ENCODE measurements at regions not wholly inside any gene's neighbourhood (a gene's known extent, or its start where the extent isn't known, plus 50 kb on each side); places are given as distances from the start of the nearest gene placed in this dataset.
"Not testable (repeated sequence)": the region's sequence is repeated elsewhere in the genome, so short reads cannot be mapped to it uniquely, and the experiment has no call there.

DNA sequence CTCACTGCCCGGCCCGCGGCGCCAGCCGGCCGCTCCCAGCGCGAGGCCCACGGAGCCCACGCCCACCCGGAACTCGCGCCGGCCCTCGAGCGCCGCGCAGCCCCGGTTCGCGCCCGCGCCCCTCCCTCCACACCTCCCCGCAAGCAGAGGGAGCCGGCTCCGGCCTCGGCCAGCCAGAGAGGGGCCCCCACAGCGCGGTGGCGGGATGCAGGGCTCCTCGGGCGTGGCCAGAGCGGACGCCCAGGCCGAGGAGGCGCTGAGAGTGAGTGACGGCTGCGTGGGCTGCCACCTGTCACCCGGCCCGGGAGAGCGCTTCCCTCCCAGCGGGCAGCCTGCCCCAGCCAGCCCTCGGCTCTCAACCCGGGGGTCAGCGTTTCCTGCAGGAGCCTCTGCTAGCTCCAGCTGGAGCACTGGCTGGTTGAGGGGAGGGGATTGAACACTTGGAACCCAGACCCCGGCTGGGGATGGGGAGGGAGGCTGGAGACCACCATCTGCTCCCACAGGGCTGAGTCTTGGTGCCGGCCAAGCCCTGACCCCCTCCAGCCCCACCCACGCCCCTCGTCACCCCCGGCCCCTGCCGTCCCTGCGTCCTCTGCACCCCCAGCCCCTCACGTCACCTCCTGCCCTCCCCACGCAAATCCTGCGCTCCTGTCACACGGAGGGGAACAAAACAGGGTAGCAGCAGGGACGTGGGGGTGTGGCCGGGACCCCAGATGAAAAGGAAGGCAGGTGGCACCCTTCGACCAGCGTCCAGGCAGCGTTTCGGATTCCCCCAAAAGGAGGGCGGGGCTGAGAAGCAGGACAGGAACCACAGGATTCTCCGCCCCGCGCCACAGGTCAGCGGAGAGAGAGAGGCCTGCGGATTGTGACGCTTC lies 157.0 kb downstream of the BRD1 start:
- TF ChIP-seq, protein P1, sequence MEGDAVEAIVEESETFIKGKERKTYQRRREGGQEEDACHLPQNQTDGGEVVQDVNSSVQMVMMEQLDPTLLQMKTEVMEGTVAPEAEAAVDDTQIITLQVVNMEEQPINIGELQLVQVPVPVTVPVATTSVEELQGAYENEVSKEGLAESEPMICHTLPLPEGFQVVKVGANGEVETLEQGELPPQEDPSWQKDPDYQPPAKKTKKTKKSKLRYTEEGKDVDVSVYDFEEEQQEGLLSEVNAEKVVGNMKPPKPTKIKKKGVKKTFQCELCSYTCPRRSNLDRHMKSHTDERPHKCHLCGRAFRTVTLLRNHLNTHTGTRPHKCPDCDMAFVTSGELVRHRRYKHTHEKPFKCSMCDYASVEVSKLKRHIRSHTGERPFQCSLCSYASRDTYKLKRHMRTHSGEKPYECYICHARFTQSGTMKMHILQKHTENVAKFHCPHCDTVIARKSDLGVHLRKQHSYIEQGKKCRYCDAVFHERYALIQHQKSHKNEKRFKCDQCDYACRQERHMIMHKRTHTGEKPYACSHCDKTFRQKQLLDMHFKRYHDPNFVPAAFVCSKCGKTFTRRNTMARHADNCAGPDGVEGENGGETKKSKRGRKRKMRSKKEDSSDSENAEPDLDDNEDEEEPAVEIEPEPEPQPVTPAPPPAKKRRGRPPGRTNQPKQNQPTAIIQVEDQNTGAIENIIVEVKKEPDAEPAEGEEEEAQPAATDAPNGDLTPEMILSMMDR (IDR thresholded peaks at IDR 0.05) = no peak
- peak overlapping the region; percentile 43 for H3K4me3 ChIP-seq (ENCODE audit: low read length)
- Mint-ChIP-seq H3K27ac (peak overlapping the region in 1 of 2 donors; percentile 72), H3K27me3 (ENCODE audit: low read depth in 2 of 2) (peaks cover 14 to 23% of the 10 kb centered on the region in 2 donors), H3K36me3 (no peaks in the 10 kb centered on the region), H3K9me3 (no peaks in the 10 kb centered on the region), H3K4me1 (peaks cover 19 to 31% of the 10 kb centered on the region in 2 donors), H3K4me3 (peak overlapping the region; percentile 90)
- no peaks in the 10 kb centered on the region for H3K9me3 ChIP-seq (ENCODE audit: control insufficient read depth, insufficient read depth, low read length)
- H3K4me1 ChIP-seq (ENCODE audit: control insufficient read depth, insufficient read depth, low read length) = peaks cover 37% of the 10 kb centered on the region
- intact Hi-C loops (cut with micrococcal nuclease) = loop anchor here (2.0 kb wide), 1 partner anchor 14 kb away; no protein-coding TSS in a partner anchor
- peaks cover 18% of the 10 kb centered on the region for H3K27me3 ChIP-seq (ENCODE audit: control insufficient read depth, insufficient read depth, low read length)
- DNase-seq (peak; percentile 22 to 33), ATAC-seq (peak; percentile 61 to 63 (median 62))
- no peak overlapping the region for H3K27ac ChIP-seq (ENCODE audit: low read length)
- under 1% methylated on average over 64 of the region's 69 CpGs for WGBS (ENCODE audit: insufficient coverage)
- no peaks in the 10 kb centered on the region for H3K36me3 ChIP-seq (ENCODE audit: control insufficient read depth, insufficient read depth, low read length)

DNA sequence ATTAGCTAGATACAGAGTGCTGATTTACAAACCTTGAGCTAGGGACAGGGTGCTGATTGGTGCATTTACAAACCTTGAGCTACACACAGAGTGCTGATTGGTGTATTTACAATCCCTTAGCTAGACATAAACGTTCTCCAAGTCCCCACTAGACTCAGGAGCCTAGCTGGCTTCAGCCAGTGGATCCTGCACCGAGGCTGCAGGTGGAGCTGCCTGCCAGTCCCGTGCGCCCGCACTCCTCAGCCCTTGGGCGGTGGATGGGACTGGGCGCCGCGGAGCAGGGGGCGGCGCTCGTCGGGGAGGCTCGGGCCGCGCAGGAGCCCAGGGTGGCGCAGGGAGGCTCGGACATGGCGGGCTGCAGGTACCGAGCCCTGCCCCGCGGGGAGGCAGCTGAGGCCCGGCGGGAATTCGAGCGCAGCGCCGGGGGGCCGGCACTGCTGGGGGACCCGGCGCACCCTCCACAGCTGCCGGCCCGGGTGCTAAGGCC lies 157.7 kb downstream of the BRD1 start:
- 2% methylated on average over 33 of the region's 33 CpGs for WGBS (ENCODE audit: insufficient coverage)
- peak overlapping the region; percentile 83 for H3K4me3 Mint-ChIP-seq
- H3K36me3 Mint-ChIP-seq; H3K4me3 ChIP-seq (ENCODE audit: low read length); H3K36me3 ChIP-seq (ENCODE audit: control insufficient read depth, insufficient read depth, low read length); H3K9me3 ChIP-seq (ENCODE audit: control insufficient read depth, insufficient read depth, low read length); H3K9me3 Mint-ChIP-seq; H3K27ac ChIP-seq (ENCODE audit: low read length): not testable (repeated sequence)
- H3K27me3 Mint-ChIP-seq (ENCODE audit: low read depth in 2 of 2) = peaks cover 10 to 16% of the 10 kb centered on the region in 2 donors
- intact Hi-C loops (cut with micrococcal nuclease) = loop anchor here (2.0 kb wide), 1 partner anchor 13 kb away; no protein-coding TSS in a partner anchor
- peak in 1 of 2 donors; percentile 43 for DNase-seq
- H3K4me1 Mint-ChIP-seq = peaks cover 19 to 31% of the 10 kb centered on the region in 2 donors
- peak; percentile 25 to 43 (median 40) for ATAC-seq
- peak overlapping the region in 1 of 2 donors; percentile 44 for H3K27ac Mint-ChIP-seq
- peaks cover 37% of the 10 kb centered on the region for H3K4me1 ChIP-seq (ENCODE audit: control insufficient read depth, insufficient read depth, low read length)
- H3K27me3 ChIP-seq (ENCODE audit: control insufficient read depth, insufficient read depth, low read length) = peaks cover 18% of the 10 kb centered on the region

DNA sequence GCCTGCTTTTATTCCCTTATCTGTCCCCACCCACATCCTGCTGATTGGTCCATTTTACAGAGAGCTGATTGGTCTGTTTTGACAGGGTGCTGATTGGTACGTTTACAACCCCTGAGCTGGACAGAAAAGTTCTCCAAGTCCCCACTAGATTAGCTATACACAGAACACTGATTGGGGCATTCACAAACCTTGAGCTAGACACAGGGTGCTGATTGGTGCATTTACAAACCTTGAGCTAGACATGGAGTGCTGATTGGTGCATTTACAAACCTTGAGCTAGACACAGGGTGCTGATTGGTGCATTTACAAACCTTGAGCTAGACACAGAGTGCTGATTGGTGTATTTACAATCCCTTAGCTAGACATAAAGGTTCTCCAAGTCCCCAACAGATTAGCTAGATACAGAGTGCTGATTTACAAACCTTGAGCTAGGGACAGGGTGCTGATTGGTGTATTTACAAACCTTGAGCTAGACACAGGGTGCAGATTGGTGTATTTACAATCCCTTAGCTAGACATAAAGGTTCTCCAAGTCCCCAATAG lies 158.2 kb downstream of the BRD1 start:
- Mint-ChIP-seq H3K27ac (peak overlapping the region in 1 of 2 donors; percentile 44), H3K27me3 (ENCODE audit: low read depth in 2 of 2) (peaks cover 9 to 11% of the 10 kb centered on the region in 2 donors), H3K4me1 (peaks cover 19 to 31% of the 10 kb centered on the region in 2 donors), H3K4me3 (peak overlapping the region; percentile 83)
- H3K36me3 Mint-ChIP-seq; H3K9me3 ChIP-seq (ENCODE audit: control insufficient read depth, insufficient read depth, low read length); H3K36me3 ChIP-seq (ENCODE audit: control insufficient read depth, insufficient read depth, low read length); H3K27ac ChIP-seq (ENCODE audit: low read length); H3K4me3 ChIP-seq (ENCODE audit: low read length); H3K9me3 Mint-ChIP-seq; DNase-seq; intact Hi-C loops (cut with micrococcal nuclease): not testable (repeated sequence)
- 88% methylated on average over 1 of the region's 1 CpG for WGBS (ENCODE audit: insufficient coverage)
- Histone ChIP-seq H3K27me3 (ENCODE audit: control insufficient read depth, insufficient read depth, low read length) (peaks cover 18% of the 10 kb centered on the region), H3K4me1 (ENCODE audit: control insufficient read depth, insufficient read depth, low read length) (peaks cover 37% of the 10 kb centered on the region)
- ATAC-seq = peak in 2 of 3 donors; percentile 19 to 28

DNA sequence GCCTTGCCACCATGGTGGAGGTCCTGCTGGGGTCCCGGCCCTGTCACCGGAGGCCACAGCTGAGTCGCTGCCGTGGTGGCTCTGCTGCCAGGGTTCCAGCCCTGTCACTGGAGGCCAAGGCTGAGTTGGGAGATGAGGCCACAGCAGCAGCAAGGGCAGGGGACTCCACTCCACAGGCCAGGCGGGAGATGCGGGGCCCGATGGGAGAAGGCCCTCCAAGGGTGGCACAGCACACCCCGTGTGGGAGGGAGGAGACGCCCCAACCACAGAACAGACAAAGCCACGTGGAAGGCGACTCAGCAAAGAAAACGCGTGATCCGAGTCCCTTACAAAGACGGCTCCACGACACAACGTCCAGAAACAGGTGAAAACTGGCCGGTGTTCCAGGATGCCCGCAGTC lies 159.3 kb downstream of the BRD1 start:
- ATAC-seq (no peak), DNase-seq (peak in 1 of 2 donors; percentile 14)
- Mint-ChIP-seq H3K4me3 (no peak overlapping the region), H3K27ac (no peak overlapping the region), H3K9me3 (no peaks in the 10 kb centered on the region), H3K4me1 (peaks cover 19 to 31% of the 10 kb centered on the region in 2 donors), H3K36me3 (no peaks in the 10 kb centered on the region), H3K27me3 (ENCODE audit: low read depth in 2 of 2) (peaks cover 9 to 10% of the 10 kb centered on the region in 2 donors)
- intact Hi-C loops (cut with micrococcal nuclease) = no loop called here
- Histone ChIP-seq H3K4me1 (ENCODE audit: control insufficient read depth, insufficient read depth, low read length) (peaks cover 37% of the 10 kb centered on the region), H3K9me3 (ENCODE audit: control insufficient read depth, insufficient read depth, low read length) (no peaks in the 10 kb centered on the region), H3K4me3 (ENCODE audit: low read length) (no peak overlapping the region), H3K27me3 (ENCODE audit: control insufficient read depth, insufficient read depth, low read length) (peaks cover 18% of the 10 kb centered on the region), H3K36me3 (ENCODE audit: control insufficient read depth, insufficient read depth, low read length) (no peaks in the 10 kb centered on the region), H3K27ac (ENCODE audit: low read length) (no peak overlapping the region)
- TF ChIP-seq, protein P1 (IDR thresholded peaks at IDR 0.05) = no peak
- 56% methylated on average over 19 of the region's 19 CpGs for WGBS (ENCODE audit: insufficient coverage)
